ENCODE measurements at regions not wholly inside any gene's neighbourhood (a gene's known extent, or its start where the extent isn't known, plus 50 kb on each side); places are given as distances from the start of the nearest gene placed in this dataset.

GRCh38 chr18:26656944-26657536, 108.7 kb upstream of the KCTD1 start:
- in situ Hi-C loops (cut with HindIII; ENCODE audit: low sequenced_read_pairs): no loop called here
- TF ChIP-seq CTCF (IDR thresholded peaks at IDR 0.05; ENCODE audit: low read depth, low read length): peak; percentile 36
- DNase-seq (ENCODE audit: low read depth, low spot score): peak; percentile 71
- peak overlapping the region; percentile 66 for H3K4me3 ChIP-seq (ENCODE audit: low read depth, low read length)

GRCh38 chr18:26656431-26656943, 108.1 kb upstream of the KCTD1 start:
- in situ Hi-C loops (cut with HindIII; ENCODE audit: low sequenced_read_pairs): no loop called here

GRCh38 chr18:26655525-26656430, 107.4 kb upstream of the KCTD1 start:
- peak; percentile 58 for DNase-seq (ENCODE audit: low read depth, low spot score)
- TF ChIP-seq CTCF (IDR thresholded peaks at IDR 0.05; ENCODE audit: low read depth, low read length): peak; percentile 9
- peak overlapping the region; percentile 66 for H3K4me3 ChIP-seq (ENCODE audit: low read depth, low read length)
- in situ Hi-C loops (cut with HindIII; ENCODE audit: low sequenced_read_pairs): no loop called here

More at GRCh38 chr18:26656431-26656943, 108.1 kb upstream of the KCTD1 start:
- TF ChIP-seq CTCF (IDR thresholded peaks at IDR 0.05; ENCODE audit: low read depth, low read length): no peak
- no peak for DNase-seq (ENCODE audit: low read depth, low spot score)
- peak overlapping the region; percentile 66 for H3K4me3 ChIP-seq (ENCODE audit: low read depth, low read length)

GRCh38 chr18:26654616-26655524, 106.5 kb upstream of the KCTD1 start:
- TF ChIP-seq CTCF (IDR thresholded peaks at IDR 0.05; ENCODE audit: low read depth, low read length): no peak
- no peak overlapping the region for H3K4me3 ChIP-seq (ENCODE audit: low read depth, low read length)
- peak; percentile 28 for DNase-seq (ENCODE audit: low read depth, low spot score)
- in situ Hi-C loops (cut with HindIII; ENCODE audit: low sequenced_read_pairs): no loop called here

- no peak for DNase-seq (ENCODE audit: low read depth, low spot score)
- in situ Hi-C loops (cut with HindIII; ENCODE audit: low sequenced_read_pairs): no loop called here
- no peak overlapping the region for H3K4me3 ChIP-seq (ENCODE audit: low read depth, low read length)
- TF ChIP-seq CTCF (IDR thresholded peaks at IDR 0.05; ENCODE audit: low read depth, low read length): no peak
Observed at GRCh38 chr18:26653943-26654615, 105.7 kb upstream of the KCTD1 start.
